H9 (cell line): ENCODE measurements at regions not wholly inside any gene's neighbourhood (a gene's known extent, or its start where the extent isn't known, plus 50 kb on each side); places are given as distances from the start of the nearest gene placed in this dataset.

ENCODE experiments used
- DNase-seq: peaks from one replicate; pipeline ENCODE4 v3.0.0-alpha.2; 2017
- H2AFZ ChIP-seq: one replicate; pipeline ENCODE4 v1.6.1; 2013; ENCODE audit warnings: mild to moderate bottlenecking, low read length, control low read depth, moderate library complexity
- H2AK5ac ChIP-seq: 2 replicates; pipeline ENCODE4 v1.6.1; 2013; ENCODE audit warnings: low read length, control low read depth, mixed read lengths; ENCODE audit not compliant: insufficient read length
- H2BK120ac ChIP-seq: one replicate; pipeline ENCODE4 v1.6.1; 2013; ENCODE audit warnings: low read depth, mild to moderate bottlenecking, low read length, control low read depth, inconsistent platforms; ENCODE audit not compliant: poor library complexity, severe bottlenecking
- H2BK12ac ChIP-seq: 2 replicates; pipeline ENCODE4 v1.6.1; 2013; ENCODE audit warnings: low read length, control low read depth, mixed read lengths, low read depth; ENCODE audit not compliant: insufficient read length
- H2BK15ac ChIP-seq: 2 replicates; pipeline ENCODE4 v1.6.1; 2013; ENCODE audit warnings: low read depth, low read length, control low read depth
- H2BK20ac ChIP-seq: one replicate; pipeline ENCODE4 v1.6.1; 2013; ENCODE audit warnings: low read depth, mild to moderate bottlenecking, low read length, control low read depth, inconsistent platforms; ENCODE audit not compliant: poor library complexity, severe bottlenecking
- H2BK5ac ChIP-seq: 2 replicates; pipeline ENCODE4 v1.6.1; 2013; ENCODE audit warnings: low read length, control low read depth, mixed read lengths; ENCODE audit not compliant: insufficient read length
- H3K14ac ChIP-seq: 2 replicates; pipeline ENCODE4 v1.6.1; 2013; ENCODE audit warnings: low read length, control low read depth; ENCODE audit not compliant: insufficient read depth
- H3K18ac ChIP-seq: 2 replicates; pipeline ENCODE4 v1.6.1; 2013; ENCODE audit warnings: low read depth, mild to moderate bottlenecking, mixed read lengths, low read length, control low read depth; ENCODE audit not compliant: insufficient read length
- H3K23ac ChIP-seq: 2 replicates; pipeline ENCODE4 v1.6.1; 2013; ENCODE audit warnings: low read length, control low read depth, mixed read lengths, low read depth; ENCODE audit not compliant: insufficient read length
- H3K23me2 ChIP-seq: 2 replicates; pipeline ENCODE4 v1.6.1; 2013; ENCODE audit warnings: low read depth, mild to moderate bottlenecking, mixed read lengths, low read length, control low read depth; ENCODE audit not compliant: insufficient read length, poor library complexity, severe bottlenecking
- H3K27ac ChIP-seq: 2 replicates; pipeline ENCODE4 v1.5.1; 2013; ENCODE audit warnings: low read length, control low read depth, mixed read lengths, low read depth; ENCODE audit not compliant: insufficient read length
- H3K27me3 ChIP-seq: 2 replicates; pipeline ENCODE4 v1.6.1; 2013; ENCODE audit warnings: low read length, control low read depth, inconsistent platforms; ENCODE audit not compliant: insufficient read depth
- H3K4ac ChIP-seq: 2 replicates; pipeline ENCODE4 v1.6.1; 2013; ENCODE audit warnings: low read depth, mild to moderate bottlenecking, control low read depth, inconsistent platforms, low read length, moderate library complexity
- H3K4me1 ChIP-seq: 2 replicates; pipeline ENCODE4 v1.6.1; 2013; ENCODE audit warnings: low read length, control low read depth, inconsistent platforms; ENCODE audit not compliant: insufficient read depth
- H3K4me2 ChIP-seq: 2 replicates; pipeline ENCODE4 v1.6.1; 2013; ENCODE audit warnings: low read length, control low read depth, mixed read lengths; ENCODE audit not compliant: insufficient read length, insufficient read depth
- H3K56ac ChIP-seq: 2 replicates; pipeline ENCODE4 v1.6.1; 2013; ENCODE audit warnings: low read depth, mild to moderate bottlenecking, mixed read lengths, low read length, control low read depth; ENCODE audit not compliant: insufficient read length
- H3K79me1 ChIP-seq: 2 replicates; pipeline ENCODE4 v1.6.1; 2013; ENCODE audit warnings: low read depth, mild to moderate bottlenecking, moderate library complexity, low read length, control low read depth, inconsistent platforms; ENCODE audit not compliant: insufficient read depth, poor library complexity, severe bottlenecking
- H3K79me2 ChIP-seq: 2 replicates; pipeline ENCODE4 v1.6.1; 2013; ENCODE audit warnings: low read length, control low read depth, inconsistent platforms; ENCODE audit not compliant: insufficient read depth
- H3K9ac ChIP-seq: 2 replicates; pipeline ENCODE4 v1.6.1; 2013; ENCODE audit warnings: low read length, control low read depth, mixed read lengths; ENCODE audit not compliant: insufficient read length; ENCODE audit errors: extremely low read depth
- H3K9me3 ChIP-seq: one replicate; pipeline ENCODE4 v1.6.1; 2013; ENCODE audit warnings: low read depth, low read length, inconsistent platforms; ENCODE audit not compliant: control insufficient read depth
- H3T11ph ChIP-seq: one replicate; pipeline ENCODE4 v1.6.1; 2013; ENCODE audit warnings: mild to moderate bottlenecking, low read length, control low read depth, inconsistent platforms
- H4K20me1 ChIP-seq: one replicate; pipeline ENCODE4 v1.6.1; 2013; ENCODE audit not compliant: control insufficient read depth, insufficient read length, insufficient read depth
- H4K5ac ChIP-seq: 2 replicates; pipeline ENCODE4 v1.6.1; 2013; ENCODE audit warnings: low read depth, mild to moderate bottlenecking, mixed read lengths, low read length, control low read depth; ENCODE audit not compliant: insufficient read length
- H4K8ac ChIP-seq: replicated peaks from 2 replicates; pipeline ENCODE4 v1.6.1; 2013; ENCODE audit warnings: low read length, control low read depth, mixed read lengths, low read depth; ENCODE audit not compliant: insufficient read length
- H4K91ac ChIP-seq: 2 replicates; pipeline ENCODE4 v1.6.1; 2013; ENCODE audit warnings: low read depth, mild to moderate bottlenecking, moderate library complexity, mixed read lengths, low read length, control low read depth; ENCODE audit not compliant: insufficient read length
- H3K27ac Mint-ChIP-seq, 3 experiments: 2 replicates in 2 of 3; 3 replicates in 1 of 3; pipeline ENCODE4 v1.8.0; 2020 to 2021; ENCODE audit warnings: mixed read lengths in 3 of 3, mild to moderate bottlenecking in 1 of 3, moderate library complexity in 1 of 3
- H3K27me3 Mint-ChIP-seq: 2 replicates; pipeline ENCODE4 v1.8.0; 2021; ENCODE audit warnings: low read depth, mild to moderate bottlenecking, moderate library complexity, mixed read lengths
- H3K36me3 Mint-ChIP-seq, 3 experiments: 2 replicates in 2 of 3; 3 replicates in 1 of 3; pipeline ENCODE4 v1.8.0; 2020 to 2021; ENCODE audit warnings: low read depth in 3 of 3, mixed read lengths in 3 of 3; ENCODE audit not compliant: insufficient read depth in 1 of 3
- H3K4me1 Mint-ChIP-seq, 2 experiments: 2 replicates each; pipeline ENCODE4 v1.8.0; 2020; ENCODE audit warnings: mixed read lengths in 2 of 2
- H3K4me3 Mint-ChIP-seq, 2 experiments: 2 replicates in 1 of 2; 3 replicates in 1 of 2; pipeline ENCODE4 v1.8.0; 2020 to 2021; ENCODE audit warnings: mild to moderate bottlenecking in 2 of 2, mixed read lengths in 2 of 2, moderate library complexity in 1 of 2
- H3K9me3 Mint-ChIP-seq, 2 experiments: 2 replicates in 1 of 2; 3 replicates in 1 of 2; pipeline ENCODE4 v1.8.0; 2020; ENCODE audit warnings: mild to moderate bottlenecking in 2 of 2, mixed read lengths in 2 of 2, moderate library complexity in 1 of 2
- TF ChIP-seq, protein P1 (sequence below): fragments of 200-600 bp; sonication (generic); conservative IDR thresholded peaks from 3 replicates; pipeline ENCODE4 v1.8.0; 2021; ENCODE audit warnings: antibody characterized with exemption, mild to moderate bottlenecking

DNA sequence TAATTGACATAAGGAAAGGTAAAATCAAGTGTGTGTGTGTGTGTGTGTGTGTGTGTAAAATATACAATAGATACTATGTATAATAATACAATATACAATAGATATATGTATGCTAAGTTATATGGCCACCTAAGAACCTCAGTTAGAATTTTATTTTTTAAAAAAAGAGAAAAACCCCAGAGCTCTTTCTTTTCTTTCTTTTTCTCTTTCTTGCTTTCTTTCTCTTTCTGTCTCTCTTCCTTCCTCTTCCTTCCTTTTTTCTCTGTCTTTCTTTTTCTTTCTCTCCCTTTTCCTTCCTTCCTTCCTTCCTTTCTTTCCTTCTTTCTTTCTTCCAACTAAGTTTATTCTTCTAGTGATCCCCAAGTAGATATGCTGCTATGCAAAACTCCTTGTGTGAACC is 64.6 kb upstream of the FN1 start:
- peaks cover 4 to 6% (median 5%) of the 10 kb centered on the region in 3 experiments; a peak in 5 of 7 replicates for H3K36me3 Mint-ChIP-seq
- Histone ChIP-seq H4K8ac (no peak overlapping the region), H4K5ac (no peak overlapping the region), H3K4ac (no peak overlapping the region), H2AK5ac (no peak overlapping the region), H4K91ac (no peak overlapping the region), H3K27ac (no peak overlapping the region), H3K27me3 (no peaks in the 10 kb centered on the region), H3K14ac (no peak overlapping the region), H3K23me2 (no peaks in the 10 kb centered on the region), H2BK120ac (no peak overlapping the region), H3K9me3 (no peaks in the 10 kb centered on the region), H3K79me2 (no peaks in the 10 kb centered on the region), H3T11ph (no peak overlapping the region), H2BK5ac (no peak overlapping the region), H2BK20ac (no peak overlapping the region), H3K4me1 (no peaks in the 10 kb centered on the region), H4K20me1 (no peaks in the 10 kb centered on the region), H2AFZ (no peak overlapping the region), H3K9ac (no peak overlapping the region), H2BK15ac (no peak overlapping the region), H3K23ac (no peak overlapping the region), H2BK12ac (no peak overlapping the region), H3K79me1 (no peaks in the 10 kb centered on the region), H3K18ac (no peak overlapping the region), H3K56ac (no peak overlapping the region), H3K4me2 (no peak overlapping the region)
- TF ChIP-seq, protein P1, sequence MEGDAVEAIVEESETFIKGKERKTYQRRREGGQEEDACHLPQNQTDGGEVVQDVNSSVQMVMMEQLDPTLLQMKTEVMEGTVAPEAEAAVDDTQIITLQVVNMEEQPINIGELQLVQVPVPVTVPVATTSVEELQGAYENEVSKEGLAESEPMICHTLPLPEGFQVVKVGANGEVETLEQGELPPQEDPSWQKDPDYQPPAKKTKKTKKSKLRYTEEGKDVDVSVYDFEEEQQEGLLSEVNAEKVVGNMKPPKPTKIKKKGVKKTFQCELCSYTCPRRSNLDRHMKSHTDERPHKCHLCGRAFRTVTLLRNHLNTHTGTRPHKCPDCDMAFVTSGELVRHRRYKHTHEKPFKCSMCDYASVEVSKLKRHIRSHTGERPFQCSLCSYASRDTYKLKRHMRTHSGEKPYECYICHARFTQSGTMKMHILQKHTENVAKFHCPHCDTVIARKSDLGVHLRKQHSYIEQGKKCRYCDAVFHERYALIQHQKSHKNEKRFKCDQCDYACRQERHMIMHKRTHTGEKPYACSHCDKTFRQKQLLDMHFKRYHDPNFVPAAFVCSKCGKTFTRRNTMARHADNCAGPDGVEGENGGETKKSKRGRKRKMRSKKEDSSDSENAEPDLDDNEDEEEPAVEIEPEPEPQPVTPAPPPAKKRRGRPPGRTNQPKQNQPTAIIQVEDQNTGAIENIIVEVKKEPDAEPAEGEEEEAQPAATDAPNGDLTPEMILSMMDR = no peak
- H3K9me3 Mint-ChIP-seq = peaks cover 4 to 5% of the 10 kb centered on the region in 2 experiments; a peak in 4 of 5 replicates
- no peak overlapping the region for H3K4me3 Mint-ChIP-seq
- peaks cover 9 to 11% of the 10 kb centered on the region in 2 experiments for H3K4me1 Mint-ChIP-seq
- no peaks in the 10 kb centered on the region for H3K27me3 Mint-ChIP-seq
- H3K27ac Mint-ChIP-seq = no peak overlapping the region
- DNase-seq = no peak
